WTC11 (cell line): ENCODE measurements at regions not wholly inside any gene's neighbourhood (a gene's known extent, or its start where the extent isn't known, plus 50 kb on each side); places are given as distances from the start of the nearest gene placed in this dataset.

ENCODE experiments used
- ATF3 ChIP-seq: sonication (generic); formaldehyde crosslinking; conservative IDR thresholded peaks from 2 replicates; pipeline ENCODE4 v1.8.1; 2022; ENCODE audit warnings: mild to moderate bottlenecking, missing genetic modification reagents
- CTCF ChIP-seq: fragments of 200-600 bp; IDR thresholded peaks from 2 replicates; pipeline ENCODE4 v1.8.0; 2022; ENCODE audit warnings: antibody characterized with exemption
- ELF4 ChIP-seq: sonication (generic); formaldehyde crosslinking; IDR thresholded peaks from 2 replicates; pipeline ENCODE4 v1.8.1; 2022; ENCODE audit warnings: low read depth, mild to moderate bottlenecking, moderate library complexity, missing genetic modification reagents
- ETV6 ChIP-seq: sonication (generic); formaldehyde crosslinking; IDR thresholded peaks from 2 replicates; pipeline ENCODE4 v1.8.1; 2022; ENCODE audit warnings: mild to moderate bottlenecking, missing genetic modification reagents
- KAT7 ChIP-seq: sonication (generic); formaldehyde crosslinking; IDR thresholded peaks from 2 replicates; pipeline ENCODE4 v1.8.1; 2023; ENCODE audit warnings: missing genetic modification reagents, mild to moderate bottlenecking, borderline replicate concordance
- SMAD4 ChIP-seq: sonication (generic); formaldehyde crosslinking; IDR thresholded peaks from 2 replicates; pipeline ENCODE4 v1.8.0; 2022; ENCODE audit warnings: mild to moderate bottlenecking, missing genetic modification reagents
- ZNF138 ChIP-seq: sonication (generic); formaldehyde crosslinking; conservative IDR thresholded peaks from 2 replicates; pipeline ENCODE4 v1.8.1; 2022; ENCODE audit warnings: mild to moderate bottlenecking, moderate library complexity, missing genetic modification reagents
- ZNF232 ChIP-seq: sonication (generic); formaldehyde crosslinking; IDR thresholded peaks from 2 replicates; pipeline ENCODE4 v1.8.0; 2022; ENCODE audit warnings: mild to moderate bottlenecking, missing genetic modification reagents
- TF ChIP-seq, protein P1 (sequence below): sonication (generic); formaldehyde crosslinking; IDR thresholded peaks from 2 replicates; pipeline ENCODE4 v1.8.1; 2023; ENCODE audit warnings: mild to moderate bottlenecking, missing genetic modification reagents, moderate library complexity
- TF ChIP-seq, protein P2 (sequence below): sonication (generic); formaldehyde crosslinking; IDR thresholded peaks from 2 replicates; pipeline ENCODE4 v1.8.0; 2022; ENCODE audit warnings: mild to moderate bottlenecking, missing genetic modification reagents

DNA sequence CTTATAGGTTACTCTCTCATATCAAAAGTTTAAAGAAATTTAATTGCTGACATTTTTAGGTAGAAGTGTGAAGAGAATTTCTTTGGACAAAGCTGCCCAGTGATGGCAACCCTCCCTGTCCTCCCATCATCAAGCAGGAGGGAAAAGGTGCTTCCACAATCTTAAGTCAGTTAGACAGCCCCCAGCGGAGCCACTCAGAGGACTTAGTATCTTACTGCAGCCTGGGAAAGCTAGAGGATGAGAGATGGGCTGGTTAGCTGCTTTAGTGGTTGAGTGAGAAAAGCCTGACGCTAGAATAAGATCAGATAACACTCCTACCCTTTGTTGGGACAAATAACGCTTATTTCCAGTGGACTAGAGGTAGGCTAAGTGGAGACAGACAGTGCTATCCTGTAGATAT lies 227.1 kb downstream of the RFPL4B start:
- TF ChIP-seq ATF3 (CRISPR knock-in tag) (no peak), CTCF (no peak), ZNF138 (no peak), ZNF232 (CRISPR knock-in tag) (no peak), SMAD4 (CRISPR knock-in tag) (no peak), ETV6 (no peak), KAT7 (CRISPR knock-in tag) (no peak), ELF4 (CRISPR knock-in tag) (no peak)
- TF ChIP-seq, protein P1, sequence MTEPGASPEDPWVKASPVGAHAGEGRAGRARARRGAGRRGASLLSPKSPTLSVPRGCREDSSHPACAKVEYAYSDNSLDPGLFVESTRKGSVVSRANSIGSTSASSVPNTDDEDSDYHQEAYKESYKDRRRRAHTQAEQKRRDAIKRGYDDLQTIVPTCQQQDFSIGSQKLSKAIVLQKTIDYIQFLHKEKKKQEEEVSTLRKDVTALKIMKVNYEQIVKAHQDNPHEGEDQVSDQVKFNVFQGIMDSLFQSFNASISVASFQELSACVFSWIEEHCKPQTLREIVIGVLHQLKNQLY (CRISPR knock-in tag), result no peak
- TF ChIP-seq, protein P2, sequence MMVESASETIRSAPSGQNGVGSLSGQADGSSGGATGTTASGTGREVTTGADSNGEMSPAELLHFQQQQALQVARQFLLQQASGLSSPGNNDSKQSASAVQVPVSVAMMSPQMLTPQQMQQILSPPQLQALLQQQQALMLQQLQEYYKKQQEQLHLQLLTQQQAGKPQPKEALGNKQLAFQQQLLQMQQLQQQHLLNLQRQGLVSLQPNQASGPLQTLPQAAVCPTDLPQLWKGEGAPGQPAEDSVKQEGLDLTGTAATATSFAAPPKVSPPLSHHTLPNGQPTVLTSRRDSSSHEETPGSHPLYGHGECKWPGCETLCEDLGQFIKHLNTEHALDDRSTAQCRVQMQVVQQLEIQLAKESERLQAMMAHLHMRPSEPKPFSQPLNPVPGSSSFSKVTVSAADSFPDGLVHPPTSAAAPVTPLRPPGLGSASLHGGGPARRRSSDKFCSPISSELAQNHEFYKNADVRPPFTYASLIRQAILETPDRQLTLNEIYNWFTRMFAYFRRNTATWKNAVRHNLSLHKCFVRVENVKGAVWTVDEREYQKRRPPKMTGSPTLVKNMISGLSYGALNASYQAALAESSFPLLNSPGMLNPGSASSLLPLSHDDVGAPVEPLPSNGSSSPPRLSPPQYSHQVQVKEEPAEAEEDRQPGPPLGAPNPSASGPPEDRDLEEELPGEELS (CRISPR knock-in tag), result no peak
